ENCODE measurements at regions not wholly inside any gene's neighbourhood (a gene's known extent, or its start where the extent isn't known, plus 50 kb on each side); places are given as distances from the start of the nearest gene placed in this dataset.

GRCh38 chr11:80702264-80702663, 1261.4 kb upstream of the TENM4 start (continued):
- TF ChIP-seq CUX1 (IDR thresholded peaks at IDR 0.05; ENCODE audit: insufficient replicate concordance, low read depth, low read length) (no peak), NKRF (conservative IDR thresholded peaks at IDR 0.05) (no peak), EP300 (IDR thresholded peaks at IDR 0.05; ENCODE audit: borderline replicate concordance in 1 of 2, control insufficient read depth in 1 of 2, low read depth in 2 of 2, low read length in 2 of 2) (no peak), PML (IDR thresholded peaks at IDR 0.05; ENCODE audit: low read length) (no peak), HDAC2 (IDR thresholded peaks at IDR 0.05) (no peak), ATF7 (IDR thresholded peaks at IDR 0.05; ENCODE audit: low read depth) (no peak), SIX5 (IDR thresholded peaks at IDR 0.05; ENCODE audit: low read depth, low read length, severe bottlenecking) (no peak), FOS (IDR thresholded peaks at IDR 0.05; ENCODE audit: borderline replicate concordance, extremely low read depth, insufficient read length) (no peak)
